ENCODE measurements at regions not wholly inside any gene's neighbourhood (a gene's known extent, or its start where the extent isn't known, plus 50 kb on each side); places are given as distances from the start of the nearest gene placed in this dataset.

DNA sequence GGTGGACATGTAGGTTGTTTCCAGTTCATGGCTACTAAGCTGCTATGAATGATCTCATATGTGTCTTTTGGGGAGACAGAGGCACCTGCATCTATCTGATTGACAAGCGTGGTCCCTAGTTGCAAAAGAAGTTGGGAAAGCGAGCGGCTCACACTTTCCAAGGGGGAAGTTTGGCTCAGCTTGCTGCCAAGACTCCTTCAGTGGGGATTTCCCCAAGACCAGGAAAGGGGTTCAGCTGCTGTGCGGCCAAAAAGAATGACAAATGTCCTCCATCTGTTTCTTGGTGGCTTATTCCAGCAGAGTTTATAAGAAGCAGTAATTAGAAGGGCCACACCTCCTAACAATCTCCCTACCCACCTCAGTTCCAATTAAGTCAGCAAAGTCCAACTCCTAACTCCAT, 128.5 kb upstream of the GALNT2 start:
- H3K9me3 ChIP-seq: no peaks in the 10 kb centered on the region
- no peaks in the 10 kb centered on the region for H3K27me3 ChIP-seq
- no peak for DNase-seq
- H3K27ac ChIP-seq: no peak overlapping the region
- TF ChIP-seq, protein P1, sequence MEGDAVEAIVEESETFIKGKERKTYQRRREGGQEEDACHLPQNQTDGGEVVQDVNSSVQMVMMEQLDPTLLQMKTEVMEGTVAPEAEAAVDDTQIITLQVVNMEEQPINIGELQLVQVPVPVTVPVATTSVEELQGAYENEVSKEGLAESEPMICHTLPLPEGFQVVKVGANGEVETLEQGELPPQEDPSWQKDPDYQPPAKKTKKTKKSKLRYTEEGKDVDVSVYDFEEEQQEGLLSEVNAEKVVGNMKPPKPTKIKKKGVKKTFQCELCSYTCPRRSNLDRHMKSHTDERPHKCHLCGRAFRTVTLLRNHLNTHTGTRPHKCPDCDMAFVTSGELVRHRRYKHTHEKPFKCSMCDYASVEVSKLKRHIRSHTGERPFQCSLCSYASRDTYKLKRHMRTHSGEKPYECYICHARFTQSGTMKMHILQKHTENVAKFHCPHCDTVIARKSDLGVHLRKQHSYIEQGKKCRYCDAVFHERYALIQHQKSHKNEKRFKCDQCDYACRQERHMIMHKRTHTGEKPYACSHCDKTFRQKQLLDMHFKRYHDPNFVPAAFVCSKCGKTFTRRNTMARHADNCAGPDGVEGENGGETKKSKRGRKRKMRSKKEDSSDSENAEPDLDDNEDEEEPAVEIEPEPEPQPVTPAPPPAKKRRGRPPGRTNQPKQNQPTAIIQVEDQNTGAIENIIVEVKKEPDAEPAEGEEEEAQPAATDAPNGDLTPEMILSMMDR (IDR thresholded peaks at IDR 0.05): no peak
- no peak for TF ChIP-seq POLR2A (IDR thresholded peaks at IDR 0.05)
- H3K36me3 ChIP-seq: no peaks in the 10 kb centered on the region
- no peak overlapping the region for H3K4me3 ChIP-seq
- no peaks in the 10 kb centered on the region for H3K4me1 ChIP-seq

DNA sequence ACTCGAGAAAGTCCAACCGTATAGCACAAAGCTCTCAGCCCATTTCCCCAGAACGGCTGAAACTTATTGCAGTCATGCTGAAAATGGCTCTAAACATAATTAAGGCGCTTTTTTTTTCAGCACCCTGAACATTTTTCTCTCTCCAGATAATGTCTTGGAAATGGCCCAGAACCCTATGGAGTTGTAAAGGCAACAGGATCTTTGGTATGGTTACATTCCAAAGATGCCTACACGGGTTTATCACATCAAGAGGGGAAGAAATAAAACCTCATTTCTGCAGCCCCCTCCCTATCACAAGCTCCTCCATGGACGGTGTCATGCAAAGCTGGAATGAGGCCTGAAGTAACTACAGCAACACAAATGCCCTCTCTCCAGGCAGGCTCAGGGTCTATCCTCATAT, 126.4 kb upstream of the GALNT2 start:
- Histone ChIP-seq H3K36me3 (no peaks in the 10 kb centered on the region), H3K27ac (no peak overlapping the region), H3K9me3 (no peaks in the 10 kb centered on the region), H3K4me3 (no peak overlapping the region), H3K4me1 (no peaks in the 10 kb centered on the region), H3K27me3 (no peaks in the 10 kb centered on the region)
- no peak for DNase-seq
- TF ChIP-seq POLR2A (IDR thresholded peaks at IDR 0.05): no peak
- TF ChIP-seq, protein P1 (IDR thresholded peaks at IDR 0.05): no peak

DNA sequence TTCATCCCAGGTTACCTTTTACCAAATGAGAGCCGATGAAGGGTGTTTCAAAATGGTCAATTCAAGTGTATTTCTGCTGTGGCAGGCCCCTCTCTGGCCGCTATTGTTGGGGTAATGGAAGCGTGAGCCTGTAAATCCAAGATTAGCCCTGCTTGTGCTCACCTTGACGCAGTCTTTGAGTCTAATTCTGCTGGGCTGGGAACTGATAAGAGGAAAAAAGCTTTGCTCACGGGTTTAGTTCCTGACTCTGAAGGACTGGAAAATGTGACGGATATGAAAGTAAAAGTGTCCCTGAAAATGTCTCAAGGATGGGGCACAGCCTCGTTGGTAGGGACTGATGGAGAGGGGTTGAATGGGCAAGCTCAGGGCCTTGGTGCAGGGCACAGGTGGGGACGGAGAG, 125.9 kb upstream of the GALNT2 start:
- H3K4me1 ChIP-seq: no peaks in the 10 kb centered on the region
- H3K27me3 ChIP-seq: no peaks in the 10 kb centered on the region
- no peaks in the 10 kb centered on the region for H3K9me3 ChIP-seq
- H3K36me3 ChIP-seq: no peaks in the 10 kb centered on the region
- no peak for TF ChIP-seq POLR2A (IDR thresholded peaks at IDR 0.05)
- TF ChIP-seq, protein P1 (IDR thresholded peaks at IDR 0.05): no peak
- DNase-seq: no peak
- no peak overlapping the region for H3K27ac ChIP-seq
- no peak overlapping the region for H3K4me3 ChIP-seq

DNA sequence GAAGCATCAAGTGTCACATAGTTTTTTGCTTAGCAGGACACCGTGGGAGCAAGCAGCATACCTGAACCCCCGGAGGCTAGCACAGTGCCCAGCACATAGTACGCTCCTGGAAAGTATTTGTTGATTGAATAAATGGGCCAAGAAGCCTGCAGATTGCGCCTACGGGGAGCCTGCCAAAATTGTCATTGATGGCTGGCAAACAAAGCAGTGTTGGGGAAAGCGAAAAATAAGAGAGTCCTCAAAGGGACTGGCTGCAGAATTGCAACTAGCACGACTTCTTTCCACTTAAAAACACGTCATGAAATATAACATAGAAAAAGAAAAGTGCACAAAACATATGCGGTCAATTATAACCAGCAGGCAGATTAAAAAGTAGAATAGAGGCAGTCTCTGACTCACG, 125.2 kb upstream of the GALNT2 start:
- Histone ChIP-seq H3K4me1 (no peaks in the 10 kb centered on the region), H3K9me3 (no peaks in the 10 kb centered on the region), H3K27ac (no peak overlapping the region), H3K36me3 (no peaks in the 10 kb centered on the region), H3K4me3 (no peak overlapping the region), H3K27me3 (no peaks in the 10 kb centered on the region)
- TF ChIP-seq, protein P1 (IDR thresholded peaks at IDR 0.05): no peak
- TF ChIP-seq POLR2A (IDR thresholded peaks at IDR 0.05): no peak
- no peak for DNase-seq

DNA sequence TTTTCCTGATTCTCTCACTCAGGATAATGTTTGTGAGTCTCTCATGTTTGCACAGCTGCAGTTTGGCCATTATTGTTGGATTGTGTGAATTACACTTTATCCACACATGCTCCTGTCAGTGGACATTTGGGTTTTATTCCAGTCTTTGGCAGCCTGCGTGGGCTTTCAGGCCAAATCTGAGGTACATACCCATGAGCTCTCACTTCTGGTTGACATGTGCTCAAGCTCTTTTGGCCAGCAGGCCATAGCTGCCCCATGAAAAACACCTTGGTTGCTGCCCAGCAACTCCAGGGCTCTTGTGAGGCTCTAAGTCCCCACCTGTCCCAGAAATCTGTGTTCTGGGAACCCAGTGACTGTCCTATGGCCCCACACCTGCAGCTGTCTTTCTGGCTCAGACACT, 124.5 kb upstream of the GALNT2 start:
- Histone ChIP-seq H3K27me3 (no peaks in the 10 kb centered on the region), H3K9me3 (no peaks in the 10 kb centered on the region), H3K36me3 (no peaks in the 10 kb centered on the region), H3K4me3 (no peak overlapping the region), H3K27ac (no peak overlapping the region), H3K4me1 (no peaks in the 10 kb centered on the region)
- no peak for DNase-seq
- no peak for TF ChIP-seq POLR2A (IDR thresholded peaks at IDR 0.05)
- TF ChIP-seq, protein P1 (IDR thresholded peaks at IDR 0.05): no peak

DNA sequence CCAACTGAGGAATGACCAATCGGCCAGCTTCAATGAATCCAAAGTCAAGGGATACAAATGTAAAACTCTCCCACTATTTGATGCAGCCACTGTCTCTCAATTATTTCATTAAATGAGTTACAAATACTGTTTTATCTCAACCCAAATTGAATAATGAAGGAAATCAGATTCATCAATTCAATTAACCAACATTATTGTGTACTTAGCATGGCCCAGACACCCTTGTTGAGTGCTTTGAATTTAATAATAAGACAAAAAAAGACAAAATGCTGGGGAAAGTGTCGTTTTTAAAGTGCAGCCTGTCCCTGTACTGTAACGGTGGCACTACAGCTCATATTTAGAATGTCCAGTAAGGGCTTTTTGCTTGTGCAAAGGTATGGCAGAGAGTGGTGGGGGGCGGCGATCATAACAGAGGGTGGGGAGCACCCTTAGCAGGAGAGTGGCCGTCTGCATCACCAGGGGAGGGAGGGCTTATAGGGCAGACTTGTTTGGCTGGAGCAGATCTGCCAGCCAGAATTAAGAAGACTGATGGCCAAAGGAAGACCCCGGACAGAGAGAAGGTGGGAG, 123.8 kb upstream of the GALNT2 start:
- H3K4me3 ChIP-seq: no peak overlapping the region
- no peaks in the 10 kb centered on the region for H3K36me3 ChIP-seq
- no peak overlapping the region for H3K27ac ChIP-seq
- no peaks in the 10 kb centered on the region for H3K27me3 ChIP-seq
- no peaks in the 10 kb centered on the region for H3K4me1 ChIP-seq
- no peaks in the 10 kb centered on the region for H3K9me3 ChIP-seq
- DNase-seq: no peak
- TF ChIP-seq POLR2A (IDR thresholded peaks at IDR 0.05): no peak
- TF ChIP-seq, protein P1 (IDR thresholded peaks at IDR 0.05): no peak

Measured in Peyer's patch (tissue), 4 donors.